Mammary epithelial cell (primary cell): ENCODE measurements at regions not wholly inside any gene's neighbourhood (a gene's known extent, or its start where the extent isn't known, plus 50 kb on each side); places are given as distances from the start of the nearest gene placed in this dataset.

Experiments
- CTCF ChIP-seq, 2 donors: IDR thresholded peaks in 1 of 2; conservative IDR thresholded peaks in 1 of 2; 2 replicates each; pipeline ENCODE4 v1.5.1; 2011 to 2012; ENCODE audit warnings: inconsistent platforms in 2 of 2, low read length in 2 of 2, mild to moderate bottlenecking in 2 of 2, control low read depth in 1 of 2, low read depth in 1 of 2; ENCODE audit not compliant: insufficient read depth in 1 of 2; ENCODE audit errors: extremely low read depth in 1 of 2
- EZH2 ChIP-seq: IDR thresholded peaks from 2 replicates; pipeline ENCODE4 v1.6.1; 2012; ENCODE audit warnings: low read length, inconsistent platforms, borderline replicate concordance

DNA sequence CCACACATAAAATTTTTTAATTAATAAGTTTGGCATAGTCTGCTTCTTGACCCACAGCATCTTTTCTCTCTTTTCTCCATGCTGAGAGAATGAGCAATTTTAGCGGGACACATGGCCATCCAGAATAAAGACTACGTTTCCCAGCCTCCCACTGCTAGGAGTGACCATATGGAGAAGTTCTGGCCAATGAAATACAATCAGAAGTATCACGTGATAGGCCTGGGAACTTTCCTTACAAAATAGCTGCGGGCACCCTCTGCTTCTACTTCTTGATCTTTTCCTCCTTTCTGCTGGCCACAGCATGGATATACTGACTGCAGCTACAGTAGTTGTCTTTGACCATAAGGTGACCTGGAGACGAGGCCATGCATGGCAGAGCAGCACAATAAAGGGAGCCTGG lies 348.0 kb downstream of the BCOR start:
- TF ChIP-seq EZH2: no peak
- no peak for TF ChIP-seq CTCF (conservative IDR thresholded peaks at IDR 0.05 in 1 of 2, IDR thresholded peaks at IDR 0.05 in 1 of 2; ENCODE audit: extremely low read depth in 1 of 2, insufficient read depth in 1 of 2, low read depth in 1 of 2, low read length in 2 of 2)
